ENCODE measurements at regions not wholly inside any gene's neighbourhood (a gene's known extent, or its start where the extent isn't known, plus 50 kb on each side); places are given as distances from the start of the nearest gene placed in this dataset.

- no peak for TF ChIP-seq POLR2A (IDR thresholded peaks at IDR 0.05; ENCODE audit: low read length)
- no peak for TF ChIP-seq GATA1 (IDR thresholded peaks at IDR 0.05; ENCODE audit: low read depth, low read length)
These were observed 157.1 kb upstream of the TGFBR2 start for GRCh38 chr3:30449290-30449632.
